ENCODE measurements at regions not wholly inside any gene's neighbourhood (a gene's known extent, or its start where the extent isn't known, plus 50 kb on each side); places are given as distances from the start of the nearest gene placed in this dataset.

GRCh38 chrX:66498672-66499296 lies 140.1 kb downstream of the EDA2R start:
- ChIA-PET CTCF (no interaction called here), POLR2A (no interaction called here)
- H3K4me1 ChIP-seq (ENCODE audit: control insufficient read depth in 1 of 2, insufficient read depth in 2 of 2, low read depth in 1 of 2, low read length in 1 of 2), result no peaks in the 10 kb centered on the region
- no peaks in the 10 kb centered on the region for H3K9me2 ChIP-seq
- DNase-seq, result no peak
- no peaks in the 10 kb centered on the region for H3K36me3 ChIP-seq (replicated peaks in 1 of 2; ENCODE audit: control insufficient read depth in 1 of 2, insufficient read depth in 2 of 2, low read length in 1 of 2)
- WGBS (ENCODE audit: low lambda C conversion rate), result 2% methylated on average over 9 of the region's 19 CpGs
- H3K27me3 ChIP-seq (ENCODE audit: insufficient read depth), result peaks cover 14% of the 10 kb centered on the region; the same call in 1 of the 2 replicates
- H3K9ac ChIP-seq, result no peak overlapping the region
- TF ChIP-seq TCF12 (IDR thresholded peaks at IDR 0.05), result no peak
- TF ChIP-seq, protein P1, sequence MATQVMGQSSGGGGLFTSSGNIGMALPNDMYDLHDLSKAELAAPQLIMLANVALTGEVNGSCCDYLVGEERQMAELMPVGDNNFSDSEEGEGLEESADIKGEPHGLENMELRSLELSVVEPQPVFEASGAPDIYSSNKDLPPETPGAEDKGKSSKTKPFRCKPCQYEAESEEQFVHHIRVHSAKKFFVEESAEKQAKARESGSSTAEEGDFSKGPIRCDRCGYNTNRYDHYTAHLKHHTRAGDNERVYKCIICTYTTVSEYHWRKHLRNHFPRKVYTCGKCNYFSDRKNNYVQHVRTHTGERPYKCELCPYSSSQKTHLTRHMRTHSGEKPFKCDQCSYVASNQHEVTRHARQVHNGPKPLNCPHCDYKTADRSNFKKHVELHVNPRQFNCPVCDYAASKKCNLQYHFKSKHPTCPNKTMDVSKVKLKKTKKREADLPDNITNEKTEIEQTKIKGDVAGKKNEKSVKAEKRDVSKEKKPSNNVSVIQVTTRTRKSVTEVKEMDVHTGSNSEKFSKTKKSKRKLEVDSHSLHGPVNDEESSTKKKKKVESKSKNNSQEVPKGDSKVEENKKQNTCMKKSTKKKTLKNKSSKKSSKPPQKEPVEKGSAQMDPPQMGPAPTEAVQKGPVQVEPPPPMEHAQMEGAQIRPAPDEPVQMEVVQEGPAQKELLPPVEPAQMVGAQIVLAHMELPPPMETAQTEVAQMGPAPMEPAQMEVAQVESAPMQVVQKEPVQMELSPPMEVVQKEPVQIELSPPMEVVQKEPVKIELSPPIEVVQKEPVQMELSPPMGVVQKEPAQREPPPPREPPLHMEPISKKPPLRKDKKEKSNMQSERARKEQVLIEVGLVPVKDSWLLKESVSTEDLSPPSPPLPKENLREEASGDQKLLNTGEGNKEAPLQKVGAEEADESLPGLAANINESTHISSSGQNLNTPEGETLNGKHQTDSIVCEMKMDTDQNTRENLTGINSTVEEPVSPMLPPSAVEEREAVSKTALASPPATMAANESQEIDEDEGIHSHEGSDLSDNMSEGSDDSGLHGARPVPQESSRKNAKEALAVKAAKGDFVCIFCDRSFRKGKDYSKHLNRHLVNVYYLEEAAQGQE (IDR thresholded peaks at IDR 0.05; ENCODE audit: low read depth, low read length), result no peak
- TF ChIP-seq, protein P2, sequence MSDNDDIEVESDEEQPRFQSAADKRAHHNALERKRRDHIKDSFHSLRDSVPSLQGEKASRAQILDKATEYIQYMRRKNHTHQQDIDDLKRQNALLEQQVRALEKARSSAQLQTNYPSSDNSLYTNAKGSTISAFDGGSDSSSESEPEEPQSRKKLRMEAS (IDR thresholded peaks at IDR 0.05; ENCODE audit: low read depth), result no peak
- TF ChIP-seq NRF1 (IDR thresholded peaks at IDR 0.05; ENCODE audit: low read depth, low read length), result no peak
- TF ChIP-seq TEAD4 (IDR thresholded peaks at IDR 0.05; ENCODE audit: borderline replicate concordance, insufficient read depth), result no peak
- TF ChIP-seq IRF3 (IDR thresholded peaks at IDR 0.05; ENCODE audit: low read depth, low read length), result no peak
- no peak for TF ChIP-seq RCOR1 (IDR thresholded peaks at IDR 0.05; ENCODE audit: low read length)
- TF ChIP-seq SMC3 (IDR thresholded peaks at IDR 0.05; ENCODE audit: low read depth, low read length), result no peak
- TF ChIP-seq, protein P3, sequence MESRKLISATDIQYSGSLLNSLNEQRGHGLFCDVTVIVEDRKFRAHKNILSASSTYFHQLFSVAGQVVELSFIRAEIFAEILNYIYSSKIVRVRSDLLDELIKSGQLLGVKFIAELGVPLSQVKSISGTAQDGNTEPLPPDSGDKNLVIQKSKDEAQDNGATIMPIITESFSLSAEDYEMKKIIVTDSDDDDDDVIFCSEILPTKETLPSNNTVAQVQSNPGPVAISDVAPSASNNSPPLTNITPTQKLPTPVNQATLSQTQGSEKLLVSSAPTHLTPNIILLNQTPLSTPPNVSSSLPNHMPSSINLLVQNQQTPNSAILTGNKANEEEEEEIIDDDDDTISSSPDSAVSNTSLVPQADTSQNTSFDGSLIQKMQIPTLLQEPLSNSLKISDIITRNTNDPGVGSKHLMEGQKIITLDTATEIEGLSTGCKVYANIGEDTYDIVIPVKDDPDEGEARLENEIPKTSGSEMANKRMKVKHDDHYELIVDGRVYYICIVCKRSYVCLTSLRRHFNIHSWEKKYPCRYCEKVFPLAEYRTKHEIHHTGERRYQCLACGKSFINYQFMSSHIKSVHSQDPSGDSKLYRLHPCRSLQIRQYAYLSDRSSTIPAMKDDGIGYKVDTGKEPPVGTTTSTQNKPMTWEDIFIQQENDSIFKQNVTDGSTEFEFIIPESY (IDR thresholded peaks at IDR 0.05; ENCODE audit: borderline replicate concordance, low read depth), result no peak
- TF ChIP-seq, protein P4, sequence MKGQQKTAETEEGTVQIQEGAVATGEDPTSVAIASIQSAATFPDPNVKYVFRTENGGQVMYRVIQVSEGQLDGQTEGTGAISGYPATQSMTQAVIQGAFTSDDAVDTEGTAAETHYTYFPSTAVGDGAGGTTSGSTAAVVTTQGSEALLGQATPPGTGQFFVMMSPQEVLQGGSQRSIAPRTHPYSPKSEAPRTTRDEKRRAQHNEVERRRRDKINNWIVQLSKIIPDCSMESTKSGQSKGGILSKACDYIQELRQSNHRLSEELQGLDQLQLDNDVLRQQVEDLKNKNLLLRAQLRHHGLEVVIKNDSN (IDR thresholded peaks at IDR 0.05; ENCODE audit: borderline replicate concordance, low read depth), result no peak
- no peak for TF ChIP-seq RFX5 (IDR thresholded peaks at IDR 0.05; ENCODE audit: low read length)
- TF ChIP-seq MXI1 (IDR thresholded peaks at IDR 0.05; ENCODE audit: low read depth, low read length), result no peak
- H2AFZ ChIP-seq (ENCODE audit: low read depth), result no peak overlapping the region
- H4K20me1 ChIP-seq (ENCODE audit: insufficient read depth), result no peaks in the 10 kb centered on the region
- H3K4me3 ChIP-seq (ENCODE audit: low read depth in 2 of 2, low read length in 1 of 2), result no peak overlapping the region
- H3K9me3 ChIP-seq, result no peaks in the 10 kb centered on the region
- H3K4me2 ChIP-seq, result no peak overlapping the region
- no peak overlapping the region for H3K27ac ChIP-seq (ENCODE audit: low read depth in 2 of 2, low read length in 1 of 2)
- no peaks in the 10 kb centered on the region for H3K79me2 ChIP-seq (ENCODE audit: insufficient read depth)
- H3F3A ChIP-seq (replicated peaks; ENCODE audit: insufficient read depth), result no peaks in the 10 kb centered on the region

Measured in SK-N-SH (cell line).